PFSK-1 (cell line): ENCODE measurements at regions not wholly inside any gene's neighbourhood (a gene's known extent, or its start where the extent isn't known, plus 50 kb on each side); places are given as distances from the start of the nearest gene placed in this dataset.

Experiments used
- FOXP2 ChIP-seq: optimal IDR thresholded peaks from 2 replicates; pipeline ENCODE3; 2011; ENCODE audit warnings: borderline replicate concordance, control low read depth, inconsistent platforms; ENCODE audit not compliant: insufficient read depth; ENCODE audit errors: extremely low read length, extremely low read depth
- POLR2AphosphoS5 ChIP-seq: IDR thresholded peaks from 2 replicates; pipeline ENCODE4 v1.6.1; 2012; ENCODE audit warnings: low read depth, mild to moderate bottlenecking, control low read depth, low read length, moderate library complexity
- SIN3A ChIP-seq: IDR thresholded peaks from 2 replicates; pipeline ENCODE4 v1.6.1; 2012; ENCODE audit warnings: mild to moderate bottlenecking, low read length, moderate library complexity, borderline replicate concordance; ENCODE audit not compliant: insufficient read depth
- TAF1 ChIP-seq: IDR thresholded peaks from 2 replicates; pipeline ENCODE4 v1.6.1; 2012; ENCODE audit warnings: low read length, control low read depth, borderline replicate concordance; ENCODE audit not compliant: insufficient read depth
- TF ChIP-seq, protein P1 (sequence below), 2 experiments: IDR thresholded peaks; 2 replicates each; pipeline versions ENCODE4 v1.6.1 to v1.8.0; 2011 to 2012; ENCODE audit warnings: low read depth in 2 of 2, low read length in 2 of 2, control low read depth in 1 of 2, inconsistent platforms in 1 of 2, mild to moderate bottlenecking in 1 of 2, moderate library complexity in 1 of 2; ENCODE audit not compliant: insufficient read depth in 1 of 2

DNA sequence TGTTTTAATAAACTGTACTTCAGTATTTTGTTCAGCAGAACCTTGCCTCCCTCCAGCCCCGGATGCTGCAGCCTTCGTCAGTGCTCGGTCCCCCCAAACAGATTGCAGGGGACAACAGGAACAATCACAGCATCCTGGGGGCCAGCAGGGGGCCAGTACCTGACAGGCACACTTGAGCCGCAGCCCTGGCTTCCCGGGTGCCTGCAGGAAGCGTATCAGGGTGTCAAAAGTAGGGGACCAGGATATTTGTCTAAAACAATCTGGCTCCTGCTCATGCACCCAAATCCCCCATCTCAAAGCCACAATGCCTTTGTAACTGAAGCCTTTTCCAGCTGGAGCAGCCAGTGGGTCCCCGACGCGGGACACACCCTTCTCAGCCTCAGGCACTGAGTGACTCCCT is 167.5 kb upstream of the TSHZ3 start:
- TF ChIP-seq TAF1 (no peak), SIN3A (no peak), FOXP2 (no peak), POLR2AphosphoS5 (no peak)
- TF ChIP-seq, protein P1, sequence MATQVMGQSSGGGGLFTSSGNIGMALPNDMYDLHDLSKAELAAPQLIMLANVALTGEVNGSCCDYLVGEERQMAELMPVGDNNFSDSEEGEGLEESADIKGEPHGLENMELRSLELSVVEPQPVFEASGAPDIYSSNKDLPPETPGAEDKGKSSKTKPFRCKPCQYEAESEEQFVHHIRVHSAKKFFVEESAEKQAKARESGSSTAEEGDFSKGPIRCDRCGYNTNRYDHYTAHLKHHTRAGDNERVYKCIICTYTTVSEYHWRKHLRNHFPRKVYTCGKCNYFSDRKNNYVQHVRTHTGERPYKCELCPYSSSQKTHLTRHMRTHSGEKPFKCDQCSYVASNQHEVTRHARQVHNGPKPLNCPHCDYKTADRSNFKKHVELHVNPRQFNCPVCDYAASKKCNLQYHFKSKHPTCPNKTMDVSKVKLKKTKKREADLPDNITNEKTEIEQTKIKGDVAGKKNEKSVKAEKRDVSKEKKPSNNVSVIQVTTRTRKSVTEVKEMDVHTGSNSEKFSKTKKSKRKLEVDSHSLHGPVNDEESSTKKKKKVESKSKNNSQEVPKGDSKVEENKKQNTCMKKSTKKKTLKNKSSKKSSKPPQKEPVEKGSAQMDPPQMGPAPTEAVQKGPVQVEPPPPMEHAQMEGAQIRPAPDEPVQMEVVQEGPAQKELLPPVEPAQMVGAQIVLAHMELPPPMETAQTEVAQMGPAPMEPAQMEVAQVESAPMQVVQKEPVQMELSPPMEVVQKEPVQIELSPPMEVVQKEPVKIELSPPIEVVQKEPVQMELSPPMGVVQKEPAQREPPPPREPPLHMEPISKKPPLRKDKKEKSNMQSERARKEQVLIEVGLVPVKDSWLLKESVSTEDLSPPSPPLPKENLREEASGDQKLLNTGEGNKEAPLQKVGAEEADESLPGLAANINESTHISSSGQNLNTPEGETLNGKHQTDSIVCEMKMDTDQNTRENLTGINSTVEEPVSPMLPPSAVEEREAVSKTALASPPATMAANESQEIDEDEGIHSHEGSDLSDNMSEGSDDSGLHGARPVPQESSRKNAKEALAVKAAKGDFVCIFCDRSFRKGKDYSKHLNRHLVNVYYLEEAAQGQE (IDR thresholded peaks at IDR 0.05; ENCODE audit: insufficient read depth in 1 of 2, low read depth in 2 of 2, low read length in 2 of 2): no peak

DNA sequence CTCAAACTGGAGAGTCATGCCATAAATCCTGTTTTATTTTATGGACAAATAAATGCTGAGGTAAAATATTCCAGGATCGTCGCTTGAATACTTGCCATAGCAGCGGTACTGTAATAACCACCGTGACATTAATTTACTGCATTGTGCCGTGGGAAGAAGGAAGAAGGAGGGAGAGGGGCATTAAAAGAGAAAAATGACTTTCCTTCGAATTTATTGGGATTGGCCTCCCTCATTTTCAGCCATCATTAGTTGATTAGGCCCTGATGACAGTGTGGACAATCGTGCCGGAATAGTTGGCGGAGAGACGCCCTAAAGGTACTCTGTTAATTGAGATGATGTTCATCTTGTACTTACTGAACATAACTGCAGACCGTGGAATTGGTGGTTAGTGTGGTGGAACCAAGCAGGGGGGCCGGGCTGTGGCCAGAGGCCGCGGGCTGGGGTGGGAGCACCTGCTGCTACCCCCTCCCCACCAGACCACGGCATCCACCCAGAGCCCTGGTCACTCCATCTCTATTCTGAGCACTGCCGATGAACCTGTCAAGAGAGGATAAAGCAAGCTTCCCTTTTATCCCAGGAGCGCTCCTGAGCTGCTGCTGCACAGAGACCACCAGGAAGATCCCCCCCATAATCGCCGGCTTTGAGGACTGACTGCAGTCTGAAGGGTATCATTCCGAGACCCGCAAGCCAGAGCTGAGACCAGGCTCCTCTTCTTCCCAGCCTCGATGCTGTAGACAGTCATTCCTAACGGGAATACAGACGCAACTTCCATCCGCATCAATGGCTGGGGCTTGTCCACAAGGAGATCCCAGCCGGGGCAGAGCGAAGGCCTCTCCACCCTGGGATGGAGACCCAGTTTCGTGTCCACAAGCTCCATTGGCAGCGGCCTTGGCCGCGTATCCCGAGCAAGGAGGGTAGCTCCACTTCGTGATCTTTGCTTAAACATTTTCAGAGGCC is 168.3 kb upstream of the TSHZ3 start:
- no peak for TF ChIP-seq FOXP2
- no peak for TF ChIP-seq TAF1
- TF ChIP-seq, protein P1 (IDR thresholded peaks at IDR 0.05; ENCODE audit: insufficient read depth in 1 of 2, low read depth in 2 of 2, low read length in 2 of 2): no peak
- TF ChIP-seq SIN3A: no peak
- no peak for TF ChIP-seq POLR2AphosphoS5

DNA sequence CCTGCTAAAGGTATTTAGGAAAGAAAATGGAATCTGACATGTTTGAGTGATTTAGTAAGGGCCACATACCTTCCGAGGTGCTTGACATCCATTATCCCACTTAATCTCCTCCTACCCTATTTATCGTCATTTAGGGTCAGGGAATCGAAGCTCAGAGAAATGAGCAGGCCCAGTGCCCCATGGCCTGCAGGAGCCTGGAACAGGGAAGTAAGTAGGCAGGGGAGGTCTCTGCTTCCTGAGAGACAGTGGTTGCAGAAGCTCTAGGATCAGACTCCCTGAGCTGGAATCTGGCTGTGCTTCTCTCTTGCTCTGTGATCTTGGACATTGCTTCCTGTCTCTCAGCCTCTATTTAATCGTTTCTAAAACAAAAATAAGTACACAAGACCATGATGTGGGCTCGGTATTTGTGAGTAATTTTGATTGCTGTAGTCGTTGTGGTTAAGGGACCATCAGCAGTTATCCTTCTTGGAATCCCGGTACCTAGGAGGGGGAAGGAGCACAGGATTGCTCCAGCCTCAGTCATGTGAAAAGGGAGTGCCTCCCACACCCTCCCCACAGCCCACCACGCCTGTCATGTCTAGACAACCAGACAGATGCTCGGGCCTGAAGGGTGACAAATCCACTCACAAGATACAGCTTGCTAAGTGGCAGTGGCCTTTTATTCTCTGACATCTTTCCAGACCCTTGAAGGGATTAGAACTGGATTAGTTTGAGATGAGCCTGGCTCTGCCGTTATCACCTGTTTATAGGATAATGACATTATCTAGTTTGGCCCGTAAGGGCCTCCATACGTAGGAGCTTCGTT is 169.2 kb upstream of the TSHZ3 start:
- TF ChIP-seq FOXP2: no peak
- TF ChIP-seq TAF1: no peak

DNA sequence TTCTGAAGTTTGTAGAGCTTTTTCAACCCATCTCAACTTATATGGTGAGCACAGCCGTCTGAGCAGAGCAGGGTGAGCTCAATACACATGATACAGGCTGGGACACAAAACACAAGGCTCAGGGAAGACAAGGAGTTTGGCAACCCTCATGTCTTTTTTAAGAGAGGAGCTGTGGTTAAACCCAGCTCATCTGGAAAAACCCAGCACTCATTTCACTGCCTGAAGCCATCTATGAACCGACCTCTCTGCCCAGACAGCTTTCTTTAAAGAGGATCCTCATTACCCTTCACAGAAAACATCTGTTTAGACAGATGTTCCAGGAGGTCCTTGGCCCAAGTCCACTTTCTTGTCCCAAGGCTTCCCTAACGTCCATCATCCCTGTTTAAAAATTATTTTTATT is 170.0 kb upstream of the TSHZ3 start:
- TF ChIP-seq SIN3A (no peak), FOXP2 (no peak), TAF1 (no peak), POLR2AphosphoS5 (no peak)
- TF ChIP-seq, protein P1 (IDR thresholded peaks at IDR 0.05; ENCODE audit: insufficient read depth in 1 of 2, low read depth in 2 of 2, low read length in 2 of 2): no peak

DNA sequence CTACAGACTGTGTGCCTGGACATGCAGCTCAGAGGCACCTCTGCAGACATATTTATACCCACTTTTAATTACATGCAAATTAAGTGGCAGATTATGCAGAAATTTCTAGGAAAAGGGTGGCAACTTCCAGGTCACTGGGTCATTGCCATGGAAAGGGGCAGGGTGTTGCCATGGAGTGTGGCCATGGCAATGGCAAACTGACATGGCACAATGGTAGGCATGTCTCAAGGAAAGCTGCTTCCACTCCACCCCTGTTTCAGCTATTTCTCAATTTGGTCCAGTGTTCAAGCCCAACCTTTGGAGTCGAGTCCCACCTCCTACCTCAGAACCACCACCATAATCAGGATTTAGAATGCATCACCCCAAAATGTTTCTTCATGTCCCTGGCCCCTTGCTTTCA is 170.7 kb upstream of the TSHZ3 start:
- TF ChIP-seq POLR2AphosphoS5: no peak
- no peak for TF ChIP-seq TAF1
- TF ChIP-seq FOXP2: no peak
- TF ChIP-seq, protein P1 (IDR thresholded peaks at IDR 0.05; ENCODE audit: insufficient read depth in 1 of 2, low read depth in 2 of 2, low read length in 2 of 2): no peak
- TF ChIP-seq SIN3A: no peak
